AG10803 (cell line): ENCODE measurements at regions not wholly inside any gene's neighbourhood (a gene's known extent, or its start where the extent isn't known, plus 50 kb on each side); places are given as distances from the start of the nearest gene placed in this dataset.

Experiments used
- DNase-seq: peaks from one replicate; pipeline ENCODE4 v3.0.0; 2010; ENCODE audit warnings: low read depth
- H3K4me3 ChIP-seq: 2 replicates; pipeline ENCODE4 v1.5.1; 2011; ENCODE audit warnings: mild to moderate bottlenecking, low read length, control low read depth
- CTCF ChIP-seq: conservative IDR thresholded peaks from 2 replicates; pipeline ENCODE4 v1.5.1; 2011; ENCODE audit warnings: mild to moderate bottlenecking, low read length, control low read depth, inconsistent platforms

GRCh38 chr21:23963454-23963853 lies 1643.8 kb downstream of the MRPL39 start:
- no peak for TF ChIP-seq CTCF
- no peak overlapping the region for H3K4me3 ChIP-seq
- DNase-seq: no peak

- DNase-seq: no peak
- TF ChIP-seq CTCF: no peak
- no peak overlapping the region for H3K4me3 ChIP-seq
Measured at GRCh38 chr21:23960769-23961168, 1646.5 kb downstream of the MRPL39 start.

GRCh38 chr21:23955135-23955843 lies 1652.0 kb downstream of the MRPL39 start:
- H3K4me3 ChIP-seq: no peak overlapping the region
- TF ChIP-seq CTCF: no peak
- DNase-seq: no peak

- no peak for TF ChIP-seq CTCF
- H3K4me3 ChIP-seq: no peak overlapping the region
- DNase-seq: no peak
Measured at GRCh38 chr21:23952269-23952668, 1655.0 kb downstream of the MRPL39 start.

- DNase-seq: no peak
- no peak overlapping the region for H3K4me3 ChIP-seq
- TF ChIP-seq CTCF: no peak
Measured at GRCh38 chr21:23951251-23951650, 1656.0 kb downstream of the MRPL39 start.

GRCh38 chr21:23950344-23950743 lies 1656.9 kb downstream of the MRPL39 start:
- no peak for TF ChIP-seq CTCF
- no peak for DNase-seq
- H3K4me3 ChIP-seq: no peak overlapping the region

- no peak for DNase-seq
- H3K4me3 ChIP-seq: no peak overlapping the region
- no peak for TF ChIP-seq CTCF
Measured at GRCh38 chr21:23949493-23949892, 1657.8 kb downstream of the MRPL39 start.
